A673 (cell line): ENCODE measurements at regions not wholly inside any gene's neighbourhood (a gene's known extent, or its start where the extent isn't known, plus 50 kb on each side); places are given as distances from the start of the nearest gene placed in this dataset.

Source experiments
- EZH2 ChIP-seq: fragments of 200-600 bp; sonication (generic); IDR thresholded peaks from 2 replicates; pipeline ENCODE4 v1.6.1; 2017; ENCODE audit warnings: borderline replicate concordance, low read depth, mild to moderate bottlenecking, mixed read lengths, antibody characterized with exemption, low read length; ENCODE audit not compliant: poor library complexity, severe bottlenecking
- TF ChIP-seq, protein P1 (sequence below): fragments of 300-800, 200-600 bp; sonication (generic); conservative IDR thresholded peaks from 2 replicates; pipeline ENCODE4 v1.5.1; 2017; ENCODE audit warnings: low read depth, mild to moderate bottlenecking, antibody characterized with exemption, low read length, moderate library complexity, mixed read lengths

DNA sequence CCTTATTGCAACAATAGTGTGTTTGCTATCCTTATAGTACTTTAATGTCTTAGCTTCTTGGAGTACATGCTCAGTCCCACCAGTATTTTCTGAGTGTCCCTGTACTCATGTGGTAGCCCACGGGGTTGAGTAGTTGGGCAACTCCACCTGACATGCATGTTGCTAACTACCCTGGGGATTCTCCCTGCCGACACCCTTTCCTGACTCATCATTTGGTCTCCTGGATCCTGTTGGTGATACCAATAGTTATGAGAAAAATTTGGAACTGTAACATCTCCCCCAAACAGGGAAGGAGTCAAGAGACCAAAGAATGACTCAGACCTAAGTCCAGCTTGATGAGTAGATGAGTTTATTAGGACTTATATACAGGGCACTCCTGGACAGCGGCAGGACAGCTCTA, 101.6 kb downstream of the BRMS1L start:
- TF ChIP-seq EZH2: no peak
- TF ChIP-seq, protein P1, sequence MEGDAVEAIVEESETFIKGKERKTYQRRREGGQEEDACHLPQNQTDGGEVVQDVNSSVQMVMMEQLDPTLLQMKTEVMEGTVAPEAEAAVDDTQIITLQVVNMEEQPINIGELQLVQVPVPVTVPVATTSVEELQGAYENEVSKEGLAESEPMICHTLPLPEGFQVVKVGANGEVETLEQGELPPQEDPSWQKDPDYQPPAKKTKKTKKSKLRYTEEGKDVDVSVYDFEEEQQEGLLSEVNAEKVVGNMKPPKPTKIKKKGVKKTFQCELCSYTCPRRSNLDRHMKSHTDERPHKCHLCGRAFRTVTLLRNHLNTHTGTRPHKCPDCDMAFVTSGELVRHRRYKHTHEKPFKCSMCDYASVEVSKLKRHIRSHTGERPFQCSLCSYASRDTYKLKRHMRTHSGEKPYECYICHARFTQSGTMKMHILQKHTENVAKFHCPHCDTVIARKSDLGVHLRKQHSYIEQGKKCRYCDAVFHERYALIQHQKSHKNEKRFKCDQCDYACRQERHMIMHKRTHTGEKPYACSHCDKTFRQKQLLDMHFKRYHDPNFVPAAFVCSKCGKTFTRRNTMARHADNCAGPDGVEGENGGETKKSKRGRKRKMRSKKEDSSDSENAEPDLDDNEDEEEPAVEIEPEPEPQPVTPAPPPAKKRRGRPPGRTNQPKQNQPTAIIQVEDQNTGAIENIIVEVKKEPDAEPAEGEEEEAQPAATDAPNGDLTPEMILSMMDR: no peak
